A673 (cell line): ENCODE measurements at regions not wholly inside any gene's neighbourhood (a gene's known extent, or its start where the extent isn't known, plus 50 kb on each side); places are given as distances from the start of the nearest gene placed in this dataset.

ENCODE experiments used
- EZH2 ChIP-seq: fragments of 200-600 bp; sonication (generic); IDR thresholded peaks from 2 replicates; pipeline ENCODE4 v1.6.1; 2017; ENCODE audit warnings: borderline replicate concordance, low read depth, mild to moderate bottlenecking, mixed read lengths, antibody characterized with exemption, low read length; ENCODE audit not compliant: poor library complexity, severe bottlenecking
- TF ChIP-seq, protein P1 (sequence below): fragments of 300-800, 200-600 bp; sonication (generic); conservative IDR thresholded peaks from 2 replicates; pipeline ENCODE4 v1.5.1; 2017; ENCODE audit warnings: low read depth, mild to moderate bottlenecking, antibody characterized with exemption, low read length, moderate library complexity, mixed read lengths

DNA sequence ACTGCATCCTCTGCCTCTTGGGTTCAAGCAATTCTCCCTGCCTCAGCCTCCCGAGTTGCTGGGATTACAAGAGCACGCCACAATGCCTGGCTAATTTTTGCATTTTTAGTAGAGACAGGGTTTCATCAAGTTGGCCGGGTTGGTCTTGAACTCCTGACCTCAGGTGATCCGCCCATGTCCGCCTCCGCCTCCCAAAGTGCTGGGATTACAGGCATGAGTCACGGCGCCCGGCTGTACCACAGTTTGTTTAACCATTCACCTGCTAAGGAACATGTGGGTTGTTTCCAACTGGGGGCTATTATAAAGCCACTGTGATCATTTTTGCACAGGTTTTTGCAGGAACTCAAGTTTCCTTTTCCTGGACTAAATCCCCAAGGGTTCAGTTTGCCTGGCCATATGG, 123.2 kb upstream of the RAP2B start:
- TF ChIP-seq, protein P1, sequence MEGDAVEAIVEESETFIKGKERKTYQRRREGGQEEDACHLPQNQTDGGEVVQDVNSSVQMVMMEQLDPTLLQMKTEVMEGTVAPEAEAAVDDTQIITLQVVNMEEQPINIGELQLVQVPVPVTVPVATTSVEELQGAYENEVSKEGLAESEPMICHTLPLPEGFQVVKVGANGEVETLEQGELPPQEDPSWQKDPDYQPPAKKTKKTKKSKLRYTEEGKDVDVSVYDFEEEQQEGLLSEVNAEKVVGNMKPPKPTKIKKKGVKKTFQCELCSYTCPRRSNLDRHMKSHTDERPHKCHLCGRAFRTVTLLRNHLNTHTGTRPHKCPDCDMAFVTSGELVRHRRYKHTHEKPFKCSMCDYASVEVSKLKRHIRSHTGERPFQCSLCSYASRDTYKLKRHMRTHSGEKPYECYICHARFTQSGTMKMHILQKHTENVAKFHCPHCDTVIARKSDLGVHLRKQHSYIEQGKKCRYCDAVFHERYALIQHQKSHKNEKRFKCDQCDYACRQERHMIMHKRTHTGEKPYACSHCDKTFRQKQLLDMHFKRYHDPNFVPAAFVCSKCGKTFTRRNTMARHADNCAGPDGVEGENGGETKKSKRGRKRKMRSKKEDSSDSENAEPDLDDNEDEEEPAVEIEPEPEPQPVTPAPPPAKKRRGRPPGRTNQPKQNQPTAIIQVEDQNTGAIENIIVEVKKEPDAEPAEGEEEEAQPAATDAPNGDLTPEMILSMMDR: no peak
- no peak for TF ChIP-seq EZH2
